GM12878 (cell line): ENCODE measurements at regions not wholly inside any gene's neighbourhood (a gene's known extent, or its start where the extent isn't known, plus 50 kb on each side); places are given as distances from the start of the nearest gene placed in this dataset.

Experiments
- BRCA1 ChIP-seq: IDR thresholded peaks from 2 replicates; pipeline ENCODE4 v1.6.1; 2011; ENCODE audit warnings: low read depth, low read length, improper control_type of control experiment
- CBX3 ChIP-seq: fragments of 200-600 bp; sonication (generic); IDR thresholded peaks from 2 replicates; pipeline ENCODE4 v1.6.1; 2016; ENCODE audit warnings: low read depth, borderline replicate concordance
- CEBPB ChIP-seq, 2 experiments: fragments of 150-350 bp in 1 of 2; IDR thresholded peaks; 2 replicates each; pipeline ENCODE4 v1.6.1; 2012 to 2014; ENCODE audit warnings: low read depth in 2 of 2, low read length in 2 of 2, borderline replicate concordance in 1 of 2, inconsistent platforms in 1 of 2
- CHD4 ChIP-seq: fragments of 200-600 bp; sonication (generic); IDR thresholded peaks from 2 replicates; pipeline ENCODE4 v1.6.1; 2016; ENCODE audit warnings: mild to moderate bottlenecking
- EP300 ChIP-seq, 2 experiments: fragments of 150-350 bp in 1 of 2; IDR thresholded peaks; 2 replicates each; pipeline ENCODE4 v1.6.1; 2011 to 2012; ENCODE audit warnings: low read depth in 2 of 2, low read length in 2 of 2, borderline replicate concordance in 1 of 2, improper control_type of control experiment in 1 of 2, inconsistent platforms in 1 of 2; ENCODE audit not compliant: control insufficient read depth in 1 of 2
- ESRRA ChIP-seq: IDR thresholded peaks from 2 replicates; pipeline ENCODE4 v1.6.1; 2012; ENCODE audit warnings: mild to moderate bottlenecking, low read length, improper control_type of control experiment
- EZH2 ChIP-seq: IDR thresholded peaks from 2 replicates; pipeline ENCODE4 v1.6.1; 2012; ENCODE audit warnings: low read depth, mild to moderate bottlenecking, control low read depth, inconsistent platforms, low read length, borderline replicate concordance; ENCODE audit not compliant: control insufficient read depth
- JUND ChIP-seq: IDR thresholded peaks from 2 replicates; pipeline ENCODE4 v1.6.1; 2012; ENCODE audit warnings: low read depth, mild to moderate bottlenecking, low read length, improper control_type of control experiment, moderate library complexity
- RAD21 ChIP-seq: IDR thresholded peaks from 2 replicates; pipeline ENCODE4 v1.6.1; 2011; ENCODE audit warnings: mild to moderate bottlenecking, low read depth, low read length, moderate library complexity; ENCODE audit not compliant: insufficient read depth
- RB1 ChIP-seq: fragments of 450-650 bp; formaldehyde crosslinking; IDR thresholded peaks from 2 replicates; pipeline ENCODE4 v1.6.1; 2017; ENCODE audit warnings: mild to moderate bottlenecking, borderline replicate concordance
- RCOR1 ChIP-seq: conservative IDR thresholded peaks from 2 replicates; pipeline ENCODE4 v1.6.1; 2012; ENCODE audit warnings: low read depth, low read length, improper control_type of control experiment
- TF ChIP-seq, protein P1 (sequence below), 3 experiments: IDR thresholded peaks in 2 of 3; conservative IDR thresholded peaks in 1 of 3; 2 replicates each; pipeline ENCODE4 v1.5.1; 2011; ENCODE audit warnings: low read depth in 3 of 3, low read length in 3 of 3, mild to moderate bottlenecking in 3 of 3, control low read depth in 2 of 3, moderate library complexity in 2 of 3, inconsistent platforms in 1 of 3, mixed read lengths in 1 of 3; ENCODE audit not compliant: control insufficient read depth in 2 of 3, insufficient read depth in 1 of 3; ENCODE audit errors: extremely low read depth in 1 of 3

- TF ChIP-seq JUND, result no peak
- TF ChIP-seq BRCA1, result no peak
- no peak for TF ChIP-seq CHD4
- TF ChIP-seq, protein P1, sequence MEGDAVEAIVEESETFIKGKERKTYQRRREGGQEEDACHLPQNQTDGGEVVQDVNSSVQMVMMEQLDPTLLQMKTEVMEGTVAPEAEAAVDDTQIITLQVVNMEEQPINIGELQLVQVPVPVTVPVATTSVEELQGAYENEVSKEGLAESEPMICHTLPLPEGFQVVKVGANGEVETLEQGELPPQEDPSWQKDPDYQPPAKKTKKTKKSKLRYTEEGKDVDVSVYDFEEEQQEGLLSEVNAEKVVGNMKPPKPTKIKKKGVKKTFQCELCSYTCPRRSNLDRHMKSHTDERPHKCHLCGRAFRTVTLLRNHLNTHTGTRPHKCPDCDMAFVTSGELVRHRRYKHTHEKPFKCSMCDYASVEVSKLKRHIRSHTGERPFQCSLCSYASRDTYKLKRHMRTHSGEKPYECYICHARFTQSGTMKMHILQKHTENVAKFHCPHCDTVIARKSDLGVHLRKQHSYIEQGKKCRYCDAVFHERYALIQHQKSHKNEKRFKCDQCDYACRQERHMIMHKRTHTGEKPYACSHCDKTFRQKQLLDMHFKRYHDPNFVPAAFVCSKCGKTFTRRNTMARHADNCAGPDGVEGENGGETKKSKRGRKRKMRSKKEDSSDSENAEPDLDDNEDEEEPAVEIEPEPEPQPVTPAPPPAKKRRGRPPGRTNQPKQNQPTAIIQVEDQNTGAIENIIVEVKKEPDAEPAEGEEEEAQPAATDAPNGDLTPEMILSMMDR (IDR thresholded peaks at IDR 0.05 in 2 of 3, conservative IDR thresholded peaks at IDR 0.05 in 1 of 3; ENCODE audit: control insufficient read depth in 2 of 3, extremely low read depth in 1 of 3, insufficient read depth in 1 of 3, low read depth in 3 of 3, low read length in 3 of 3), result no peak
- TF ChIP-seq CEBPB (IDR thresholded peaks at IDR 0.05; ENCODE audit: borderline replicate concordance in 1 of 2, low read depth in 2 of 2, low read length in 2 of 2), result no peak
- TF ChIP-seq RAD21, result no peak
- TF ChIP-seq RCOR1, result no peak
- no peak for TF ChIP-seq EZH2
- TF ChIP-seq ESRRA, result no peak
- TF ChIP-seq CBX3, result no peak
- TF ChIP-seq RB1, result no peak
- TF ChIP-seq EP300 (IDR thresholded peaks at IDR 0.05; ENCODE audit: borderline replicate concordance in 1 of 2, control insufficient read depth in 1 of 2, low read depth in 2 of 2, low read length in 2 of 2), result no peak
Measured at GRCh38 chr20:22501034-22501433, 83.3 kb downstream of the FOXA2 start.
